AG04449 (cell line): ENCODE measurements at regions not wholly inside any gene's neighbourhood (a gene's known extent, or its start where the extent isn't known, plus 50 kb on each side); places are given as distances from the start of the nearest gene placed in this dataset.
"Not testable (repeated sequence)": the region's sequence is repeated elsewhere in the genome, so short reads cannot be mapped to it uniquely, and the experiment has no call there.

Source experiments
- CTCF ChIA-PET: fragments of 350-600 bp; formaldehyde crosslinking; extraction: SDS; loops from one replicate; lab custom pipeline; 2021; ENCODE audit warnings: antibody characterized with exemption; lab: Yijun Ruan, JAX
- POLR2A ChIA-PET: fragments of 400-600, 350-600 bp; formaldehyde crosslinking; extraction: SDS; loops from one replicate; lab custom pipeline; 2020; ENCODE audit warnings: antibody characterized with exemption, inconsistent platforms; lab: Yijun Ruan, JAX
- DNase-seq: peaks from one replicate; pipeline ENCODE4 v3.0.0-alpha.2; 2010; ENCODE audit warnings: low read depth, low spot score
- H3K4me3 ChIP-seq: 2 replicates; pipeline ENCODE4 v1.5.1; 2011; ENCODE audit warnings: low read depth, mild to moderate bottlenecking, control low read depth, low read length
- TF ChIP-seq, protein P1 (sequence below): IDR thresholded peaks from one replicate; pipeline ENCODE4 v1.5.1; 2011; ENCODE audit warnings: mild to moderate bottlenecking, moderate library complexity, low read length, control low read depth, inconsistent platforms; ENCODE audit not compliant: insufficient read depth; ENCODE audit errors: missing control alignments

DNA sequence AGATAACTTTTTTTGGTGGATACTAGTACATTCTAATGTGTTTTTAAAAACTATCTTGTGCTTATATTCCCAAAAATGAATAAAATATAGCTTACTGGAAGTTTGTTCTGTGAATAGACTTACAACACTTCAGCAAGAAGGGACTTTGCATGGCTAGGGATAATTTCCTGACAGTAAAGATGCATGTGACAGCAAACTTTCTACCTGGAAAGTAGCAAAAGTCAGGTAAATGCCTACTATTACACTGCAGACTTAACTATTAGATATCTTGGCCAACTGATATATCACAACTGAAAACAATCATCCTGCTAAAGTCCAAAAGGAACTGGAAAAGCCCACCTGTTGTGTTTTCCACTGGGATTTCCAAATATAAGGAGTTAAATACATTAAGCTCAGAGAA, 1753.5 kb upstream of the CELF4 start:
- no peak for DNase-seq
- ChIA-PET POLR2A (no interaction called here), CTCF (no interaction called here)
- TF ChIP-seq, protein P1, sequence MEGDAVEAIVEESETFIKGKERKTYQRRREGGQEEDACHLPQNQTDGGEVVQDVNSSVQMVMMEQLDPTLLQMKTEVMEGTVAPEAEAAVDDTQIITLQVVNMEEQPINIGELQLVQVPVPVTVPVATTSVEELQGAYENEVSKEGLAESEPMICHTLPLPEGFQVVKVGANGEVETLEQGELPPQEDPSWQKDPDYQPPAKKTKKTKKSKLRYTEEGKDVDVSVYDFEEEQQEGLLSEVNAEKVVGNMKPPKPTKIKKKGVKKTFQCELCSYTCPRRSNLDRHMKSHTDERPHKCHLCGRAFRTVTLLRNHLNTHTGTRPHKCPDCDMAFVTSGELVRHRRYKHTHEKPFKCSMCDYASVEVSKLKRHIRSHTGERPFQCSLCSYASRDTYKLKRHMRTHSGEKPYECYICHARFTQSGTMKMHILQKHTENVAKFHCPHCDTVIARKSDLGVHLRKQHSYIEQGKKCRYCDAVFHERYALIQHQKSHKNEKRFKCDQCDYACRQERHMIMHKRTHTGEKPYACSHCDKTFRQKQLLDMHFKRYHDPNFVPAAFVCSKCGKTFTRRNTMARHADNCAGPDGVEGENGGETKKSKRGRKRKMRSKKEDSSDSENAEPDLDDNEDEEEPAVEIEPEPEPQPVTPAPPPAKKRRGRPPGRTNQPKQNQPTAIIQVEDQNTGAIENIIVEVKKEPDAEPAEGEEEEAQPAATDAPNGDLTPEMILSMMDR: no peak
- no peak overlapping the region for H3K4me3 ChIP-seq

DNA sequence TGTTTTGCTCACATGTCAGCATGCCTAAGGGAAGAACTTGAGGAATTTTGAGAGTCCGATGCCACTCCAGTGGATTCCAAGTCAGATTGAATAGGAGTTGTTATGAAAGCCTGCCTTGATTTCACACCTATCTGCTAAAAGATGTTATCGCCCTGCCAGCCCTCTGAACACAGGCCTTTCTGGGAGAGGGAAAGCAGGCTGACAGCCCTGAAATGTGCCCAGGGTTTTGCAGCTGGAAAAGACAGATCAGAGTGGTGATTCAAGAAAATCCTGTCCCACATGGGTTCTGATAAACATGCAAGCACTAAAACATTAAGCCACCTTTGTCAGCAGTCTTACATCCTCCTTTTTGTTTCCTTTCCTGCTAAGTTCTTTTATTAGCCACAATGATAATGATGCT, 1752.9 kb upstream of the CELF4 start:
- H3K4me3 ChIP-seq: no peak overlapping the region
- POLR2A ChIA-PET: no interaction called here
- TF ChIP-seq, protein P1: no peak
- CTCF ChIA-PET: no interaction called here
- no peak for DNase-seq

DNA sequence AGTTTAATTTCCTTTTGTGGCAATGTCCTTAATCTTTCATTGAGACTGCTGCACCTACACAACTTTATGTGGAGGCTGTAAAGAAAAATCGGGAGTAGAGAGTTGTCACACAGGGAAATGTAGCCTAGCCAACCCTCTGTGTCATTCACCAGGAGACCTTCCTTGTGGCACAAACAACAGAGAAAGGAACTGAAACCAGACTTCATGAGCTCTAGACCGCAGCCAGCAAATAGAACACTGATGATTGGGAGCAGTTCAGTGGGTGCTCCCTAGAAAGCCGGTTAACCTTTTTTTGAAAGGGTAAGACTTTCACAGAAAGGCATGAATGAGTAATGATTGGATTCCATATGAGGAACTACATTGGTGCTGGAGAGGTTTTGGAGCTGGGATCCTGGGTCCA, 1752.4 kb upstream of the CELF4 start:
- CTCF ChIA-PET: no interaction called here

DNA sequence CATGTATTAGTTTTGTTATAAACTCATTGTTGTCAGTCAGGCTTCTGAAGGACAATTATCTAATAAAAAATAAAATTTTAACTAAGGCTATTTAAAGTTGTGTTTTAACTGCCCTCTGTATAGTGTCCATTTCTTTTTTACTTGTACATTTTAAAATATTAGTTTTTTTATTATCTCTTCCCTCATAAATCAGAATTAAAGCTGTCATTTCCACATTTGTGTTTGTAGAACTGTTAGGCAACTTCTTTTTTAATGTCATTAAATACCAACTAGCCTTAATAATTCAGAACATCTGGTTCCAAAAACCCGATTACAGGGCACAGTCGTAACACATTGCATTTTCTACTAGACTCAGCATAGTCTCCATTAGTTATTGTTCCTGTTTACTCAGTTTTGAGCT, 1749.0 kb upstream of the CELF4 start:
- H3K4me3 ChIP-seq: no peak overlapping the region
- POLR2A ChIA-PET: no interaction called here
- DNase-seq: no peak
- CTCF ChIA-PET: no interaction called here
- TF ChIP-seq, protein P1: no peak

More for the DNA sequence above, 1752.4 kb upstream of the CELF4 start:
- TF ChIP-seq, protein P1: no peak
- POLR2A ChIA-PET: no interaction called here
- no peak overlapping the region for H3K4me3 ChIP-seq
- no peak for DNase-seq

DNA sequence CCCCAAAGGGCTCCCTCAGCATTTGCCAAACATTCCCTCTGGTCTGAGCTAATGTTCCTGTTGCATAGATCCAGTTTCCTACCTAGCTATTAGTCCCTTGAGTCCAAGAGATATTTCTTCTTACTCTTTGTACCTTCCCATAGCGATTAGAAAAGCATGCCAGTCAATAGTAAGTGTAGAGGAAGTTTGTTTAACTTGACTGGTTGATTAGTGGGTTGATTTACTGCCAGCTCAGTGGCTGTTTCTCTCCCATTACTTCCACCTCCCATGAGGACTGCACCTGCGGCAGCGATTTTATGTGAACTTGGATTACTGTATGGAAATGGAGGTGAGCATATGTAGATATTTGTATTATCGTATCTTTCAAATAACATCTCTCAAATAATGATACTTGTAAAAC, 1748.4 kb upstream of the CELF4 start:
- no peak for DNase-seq
- POLR2A ChIA-PET: no interaction called here
- TF ChIP-seq, protein P1: no peak
- H3K4me3 ChIP-seq: no peak overlapping the region
- CTCF ChIA-PET: no interaction called here

GRCh38 chr18:39311111-39311712, 1745.6 kb upstream of the CELF4 start:
- TF ChIP-seq, protein P1: no peak
- no peak overlapping the region for H3K4me3 ChIP-seq
- CTCF ChIA-PET: no interaction called here
- POLR2A ChIA-PET: no interaction called here
- no peak for DNase-seq

GRCh38 chr18:39308931-39309521, 1743.4 kb upstream of the CELF4 start:
- DNase-seq, POLR2A ChIA-PET, H3K4me3 ChIP-seq, CTCF ChIA-PET: not testable (repeated sequence)
